WTC11 (cell line): ENCODE measurements at regions not wholly inside any gene's neighbourhood (a gene's known extent, or its start where the extent isn't known, plus 50 kb on each side); places are given as distances from the start of the nearest gene placed in this dataset.

Experiments
- ATAC-seq: fragments of 200-7000 bp; cut with Tn5 transposase; 2 replicates; pipeline ENCODE4 v1.10.0; 2021; ENCODE audit warnings: mild to moderate bottlenecking, moderate library complexity
- CTCF ChIA-PET: fragments of 300-600 bp; sonication (Branson Sonifier 250); formaldehyde crosslinking; loops from one replicate; lab custom pipeline; 2021; ENCODE audit warnings: antibody characterized with exemption; lab: Charles Lee
- POLR2A ChIA-PET: fragments of 350-600 bp; sonication (Branson Sonifier 250); formaldehyde crosslinking; loops from one replicate; lab custom pipeline; 2021; ENCODE audit warnings: antibody characterized with exemption; lab: Charles Lee
- DNase-seq: peaks from one replicate; pipeline ENCODE4 v3.0.0; 2021; ENCODE audit warnings: low spot score
- H3K27ac Mint-ChIP-seq: 2 replicates; pipeline ENCODE4 v1.8.0; 2021; ENCODE audit warnings: mixed read lengths
- H3K27me3 Mint-ChIP-seq: 2 replicates; pipeline ENCODE4 v1.8.0; 2021; ENCODE audit warnings: low read depth, mild to moderate bottlenecking, moderate library complexity, mixed read lengths
- H3K36me3 Mint-ChIP-seq: 2 replicates; pipeline ENCODE4 v1.8.0; 2021; ENCODE audit warnings: mixed read lengths
- H3K4me1 Mint-ChIP-seq: 2 replicates; pipeline ENCODE4 v1.8.0; 2022; ENCODE audit warnings: mixed read lengths
- H3K4me3 Mint-ChIP-seq: 2 replicates; pipeline ENCODE4 v1.8.0; 2021; ENCODE audit warnings: mild to moderate bottlenecking, moderate library complexity, mixed read lengths
- H3K9me3 Mint-ChIP-seq: 2 replicates; pipeline ENCODE4 v1.8.0; 2021; ENCODE audit warnings: mixed read lengths
- CREM ChIP-seq: sonication (generic); formaldehyde crosslinking; IDR thresholded peaks from 2 replicates; pipeline ENCODE4 v1.8.1; 2022; ENCODE audit warnings: mild to moderate bottlenecking, missing genetic modification reagents, moderate library complexity
- ESRRA ChIP-seq: sonication (generic); formaldehyde crosslinking; IDR thresholded peaks from 2 replicates; pipeline ENCODE4 v1.8.1; 2022; ENCODE audit warnings: mild to moderate bottlenecking, missing genetic modification reagents, borderline replicate concordance
- JAZF1 ChIP-seq: fragments of 250-450 bp; sonication (Bioruptor Pico); IDR thresholded peaks from 2 replicates; pipeline ENCODE4 v1.9.0; 2021; ENCODE audit warnings: moderate library complexity, mild to moderate bottlenecking, inconsistent platforms
- NR3C1 ChIP-seq: sonication (generic); formaldehyde crosslinking; conservative IDR thresholded peaks from 2 replicates; pipeline ENCODE4 v1.8.1; 2023; ENCODE audit warnings: low read depth, mild to moderate bottlenecking, missing genetic modification reagents
- RORB ChIP-seq: fragments of 250-450 bp; sonication (Bioruptor Pico); IDR thresholded peaks from 2 replicates; pipeline ENCODE4 v1.9.0; 2021; ENCODE audit warnings: mild to moderate bottlenecking
- SMAD3 ChIP-seq: sonication (generic); formaldehyde crosslinking; IDR thresholded peaks from 2 replicates; pipeline ENCODE4 v1.8.0; 2022; ENCODE audit warnings: missing genetic modification reagents, mild to moderate bottlenecking, borderline replicate concordance
- SP1 ChIP-seq: sonication (generic); formaldehyde crosslinking; conservative IDR thresholded peaks from 2 replicates; pipeline ENCODE4 v1.8.1; 2022; ENCODE audit warnings: missing genetic modification reagents
- ZBTB21 ChIP-seq: sonication (generic); formaldehyde crosslinking; IDR thresholded peaks from 2 replicates; pipeline ENCODE4 v1.8.1; 2023; ENCODE audit warnings: mild to moderate bottlenecking, missing genetic modification reagents, borderline replicate concordance
- ZNF138 ChIP-seq: sonication (generic); formaldehyde crosslinking; conservative IDR thresholded peaks from 2 replicates; pipeline ENCODE4 v1.8.1; 2022; ENCODE audit warnings: mild to moderate bottlenecking, moderate library complexity, missing genetic modification reagents
- ZNF263 ChIP-seq: sonication (generic); formaldehyde crosslinking; IDR thresholded peaks from 2 replicates; pipeline ENCODE4 v1.8.1; 2022; ENCODE audit warnings: low read depth, mild to moderate bottlenecking, moderate library complexity, missing genetic modification reagents
- TF ChIP-seq, protein P1 (sequence below): sonication (generic); formaldehyde crosslinking; IDR thresholded peaks from 2 replicates; pipeline ENCODE4 v1.8.1; 2023; ENCODE audit warnings: mild to moderate bottlenecking, moderate library complexity, missing genetic modification reagents
- TF ChIP-seq, protein P2 (sequence below): sonication (generic); formaldehyde crosslinking; IDR thresholded peaks from 2 replicates; pipeline ENCODE4 v1.8.1; 2023; ENCODE audit warnings: mild to moderate bottlenecking, missing genetic modification reagents, borderline replicate concordance
- TF ChIP-seq, protein P3 (sequence below): sonication (generic); formaldehyde crosslinking; IDR thresholded peaks from 2 replicates; pipeline ENCODE4 v1.8.0; 2022; ENCODE audit warnings: mild to moderate bottlenecking, missing genetic modification reagents
- TF ChIP-seq, protein P4 (sequence below): sonication (generic); formaldehyde crosslinking; conservative IDR thresholded peaks from 2 replicates; pipeline ENCODE4 v1.8.1; 2023; ENCODE audit warnings: mild to moderate bottlenecking, low read depth, missing genetic modification reagents, moderate library complexity
- TF ChIP-seq, protein P5 (sequence below): sonication (generic); formaldehyde crosslinking; conservative IDR thresholded peaks from 2 replicates; pipeline ENCODE4 v1.8.1; 2022; ENCODE audit warnings: mild to moderate bottlenecking, missing genetic modification reagents
- TF ChIP-seq, protein P6 (sequence below): fragments of 200-600 bp; IDR thresholded peaks from 2 replicates; pipeline ENCODE4 v1.8.0; 2022; ENCODE audit warnings: antibody characterized with exemption
- TF ChIP-seq, protein P7 (sequence below): sonication (generic); formaldehyde crosslinking; IDR thresholded peaks from 2 replicates; pipeline ENCODE4 v1.8.1; 2022; ENCODE audit warnings: low read depth, missing genetic modification reagents, borderline replicate concordance

DNA sequence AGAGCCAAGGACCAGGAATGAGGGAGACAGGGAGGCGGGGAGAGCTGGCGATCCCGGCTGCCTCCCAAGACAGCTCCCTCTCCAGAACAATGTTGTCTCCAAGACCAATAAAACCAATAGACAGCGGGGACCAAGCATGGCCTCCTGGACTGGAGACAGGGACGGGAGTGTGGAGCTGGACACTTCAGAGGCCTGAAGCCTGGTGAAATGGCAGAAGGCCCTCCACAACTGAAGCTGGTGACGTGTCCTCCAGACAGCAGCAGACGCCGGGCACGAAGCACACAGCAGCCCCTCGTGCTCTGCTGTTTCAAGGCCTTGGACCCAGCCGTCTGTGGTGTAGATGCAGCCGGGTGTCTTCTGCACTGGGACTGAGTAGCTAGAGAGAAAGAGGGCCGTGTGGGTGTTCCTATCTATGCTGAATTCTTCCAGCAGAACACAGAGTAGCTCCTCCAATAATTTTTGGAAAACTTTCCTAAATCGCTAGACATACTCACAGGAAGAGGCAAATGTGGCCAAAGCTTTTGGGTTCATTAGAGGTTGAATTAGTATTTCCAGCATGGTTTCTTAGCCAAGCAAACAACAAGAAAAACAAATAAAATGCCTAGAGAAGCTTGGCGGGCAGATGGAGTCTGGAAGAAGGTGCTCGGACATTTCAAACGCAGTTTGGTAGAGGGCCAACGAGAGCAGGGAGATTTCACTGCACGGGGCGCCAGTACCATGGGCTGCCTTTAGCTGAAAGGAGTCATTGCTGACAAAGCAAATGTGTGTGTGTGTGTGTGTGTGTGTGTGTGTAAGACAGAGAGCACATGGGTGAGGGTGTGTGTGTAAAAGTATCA, 570.4 kb downstream of the TCERG1L start:
- Mint-ChIP-seq H3K9me3 (peaks cover 60% of the 10 kb centered on the region), H3K4me3 (no peak overlapping the region), H3K27ac (no peak overlapping the region), H3K4me1 (peaks cover 9% of the 10 kb centered on the region), H3K36me3 (peaks cover 63% of the 10 kb centered on the region), H3K27me3 (peaks cover 3% of the 10 kb centered on the region)
- CTCF ChIA-PET: no interaction called here
- ATAC-seq (no peak), DNase-seq (no peak)
- POLR2A ChIA-PET: no interaction called here
- TF ChIP-seq ZNF138 (CRISPR knock-in tag): no peak
- TF ChIP-seq, protein P1, sequence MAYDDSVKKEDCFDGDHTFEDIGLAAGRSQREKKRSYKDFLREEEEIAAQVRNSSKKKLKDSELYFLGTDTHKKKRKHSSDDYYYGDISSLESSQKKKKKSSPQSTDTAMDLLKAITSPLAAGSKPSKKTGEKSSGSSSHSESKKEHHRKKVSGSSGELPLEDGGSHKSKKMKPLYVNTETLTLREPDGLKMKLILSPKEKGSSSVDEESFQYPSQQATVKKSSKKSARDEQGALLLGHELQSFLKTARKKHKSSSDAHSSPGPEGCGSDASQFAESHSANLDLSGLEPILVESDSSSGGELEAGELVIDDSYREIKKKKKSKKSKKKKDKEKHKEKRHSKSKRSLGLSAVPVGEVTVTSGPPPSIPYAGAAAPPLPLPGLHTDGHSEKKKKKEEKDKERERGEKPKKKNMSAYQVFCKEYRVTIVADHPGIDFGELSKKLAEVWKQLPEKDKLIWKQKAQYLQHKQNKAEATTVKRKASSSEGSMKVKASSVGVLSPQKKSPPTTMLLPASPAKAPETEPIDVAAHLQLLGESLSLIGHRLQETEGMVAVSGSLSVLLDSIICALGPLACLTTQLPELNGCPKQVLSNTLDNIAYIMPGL (CRISPR knock-in tag): no peak
- no peak for TF ChIP-seq ZBTB21 (CRISPR knock-in tag)
- no peak for TF ChIP-seq JAZF1 (CRISPR knock-in tag)
- no peak for TF ChIP-seq NR3C1 (CRISPR knock-in tag)
- TF ChIP-seq RORB: no peak
- TF ChIP-seq, protein P2, sequence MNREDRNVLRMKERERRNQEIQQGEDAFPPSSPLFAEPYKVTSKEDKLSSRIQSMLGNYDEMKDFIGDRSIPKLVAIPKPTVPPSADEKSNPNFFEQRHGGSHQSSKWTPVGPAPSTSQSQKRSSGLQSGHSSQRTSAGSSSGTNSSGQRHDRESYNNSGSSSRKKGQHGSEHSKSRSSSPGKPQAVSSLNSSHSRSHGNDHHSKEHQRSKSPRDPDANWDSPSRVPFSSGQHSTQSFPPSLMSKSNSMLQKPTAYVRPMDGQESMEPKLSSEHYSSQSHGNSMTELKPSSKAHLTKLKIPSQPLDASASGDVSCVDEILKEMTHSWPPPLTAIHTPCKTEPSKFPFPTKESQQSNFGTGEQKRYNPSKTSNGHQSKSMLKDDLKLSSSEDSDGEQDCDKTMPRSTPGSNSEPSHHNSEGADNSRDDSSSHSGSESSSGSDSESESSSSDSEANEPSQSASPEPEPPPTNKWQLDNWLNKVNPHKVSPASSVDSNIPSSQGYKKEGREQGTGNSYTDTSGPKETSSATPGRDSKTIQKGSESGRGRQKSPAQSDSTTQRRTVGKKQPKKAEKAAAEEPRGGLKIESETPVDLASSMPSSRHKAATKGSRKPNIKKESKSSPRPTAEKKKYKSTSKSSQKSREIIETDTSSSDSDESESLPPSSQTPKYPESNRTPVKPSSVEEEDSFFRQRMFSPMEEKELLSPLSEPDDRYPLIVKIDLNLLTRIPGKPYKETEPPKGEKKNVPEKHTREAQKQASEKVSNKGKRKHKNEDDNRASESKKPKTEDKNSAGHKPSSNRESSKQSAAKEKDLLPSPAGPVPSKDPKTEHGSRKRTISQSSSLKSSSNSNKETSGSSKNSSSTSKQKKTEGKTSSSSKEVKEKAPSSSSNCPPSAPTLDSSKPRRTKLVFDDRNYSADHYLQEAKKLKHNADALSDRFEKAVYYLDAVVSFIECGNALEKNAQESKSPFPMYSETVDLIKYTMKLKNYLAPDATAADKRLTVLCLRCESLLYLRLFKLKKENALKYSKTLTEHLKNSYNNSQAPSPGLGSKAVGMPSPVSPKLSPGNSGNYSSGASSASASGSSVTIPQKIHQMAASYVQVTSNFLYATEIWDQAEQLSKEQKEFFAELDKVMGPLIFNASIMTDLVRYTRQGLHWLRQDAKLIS (CRISPR knock-in tag): no peak

DNA sequence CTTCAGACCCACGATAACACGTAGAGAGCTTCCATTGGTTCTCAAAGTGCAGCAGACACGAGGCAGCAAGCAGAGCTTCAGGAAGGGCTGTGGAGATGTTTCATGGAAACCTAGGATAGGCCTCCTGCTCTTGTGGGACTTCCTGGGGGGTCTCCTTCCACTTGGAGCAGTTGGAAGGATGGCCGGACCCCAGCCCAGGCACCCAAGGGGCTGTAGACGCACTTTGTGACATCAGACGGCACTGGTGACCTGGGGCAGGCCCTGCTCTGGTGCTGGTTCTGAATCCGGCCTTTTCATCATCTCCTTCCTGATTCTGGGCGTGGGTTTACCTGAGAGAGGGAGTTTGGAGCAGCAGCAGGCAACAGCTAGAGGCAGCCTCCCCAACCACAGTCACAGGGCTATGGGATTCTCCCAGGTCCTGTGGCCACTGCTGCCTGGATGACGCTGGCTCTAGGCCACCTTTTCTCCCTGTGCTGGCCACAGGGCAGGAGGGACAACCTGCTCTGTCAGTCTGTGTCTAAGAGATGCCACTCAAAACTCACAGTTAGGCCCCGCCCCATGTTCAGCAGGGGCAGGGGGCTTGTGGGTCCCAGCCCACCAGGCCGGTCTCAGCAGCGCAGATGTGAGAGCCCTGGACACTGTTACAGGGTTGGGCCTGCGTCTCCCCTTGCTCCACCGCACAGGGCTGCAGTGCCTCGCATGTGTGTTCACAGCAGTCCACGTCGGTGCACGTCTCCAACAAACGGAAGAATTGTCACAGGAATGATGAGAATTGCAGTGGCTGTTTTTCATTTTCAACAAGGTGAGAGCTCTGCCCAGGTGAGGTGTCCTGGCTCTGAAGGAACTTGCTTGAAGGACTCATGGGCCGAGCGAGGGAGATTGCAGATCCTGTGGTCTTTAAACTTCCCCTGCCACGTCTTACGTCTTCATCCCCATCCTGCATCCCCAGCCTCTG, 569.3 kb downstream of the TCERG1L start:
- ATAC-seq: no peak
- CTCF ChIA-PET: no interaction called here
- no peak for DNase-seq
- peaks cover 9% of the 10 kb centered on the region for H3K4me1 Mint-ChIP-seq
- POLR2A ChIA-PET: no interaction called here
- H3K27me3 Mint-ChIP-seq: peaks cover 3% of the 10 kb centered on the region
- no peak overlapping the region for H3K4me3 Mint-ChIP-seq
- H3K27ac Mint-ChIP-seq: no peak overlapping the region
- H3K36me3 Mint-ChIP-seq: peaks cover 60% of the 10 kb centered on the region
- peaks cover 57% of the 10 kb centered on the region for H3K9me3 Mint-ChIP-seq
- TF ChIP-seq CREM (CRISPR knock-in tag): no peak
- TF ChIP-seq, protein P3, sequence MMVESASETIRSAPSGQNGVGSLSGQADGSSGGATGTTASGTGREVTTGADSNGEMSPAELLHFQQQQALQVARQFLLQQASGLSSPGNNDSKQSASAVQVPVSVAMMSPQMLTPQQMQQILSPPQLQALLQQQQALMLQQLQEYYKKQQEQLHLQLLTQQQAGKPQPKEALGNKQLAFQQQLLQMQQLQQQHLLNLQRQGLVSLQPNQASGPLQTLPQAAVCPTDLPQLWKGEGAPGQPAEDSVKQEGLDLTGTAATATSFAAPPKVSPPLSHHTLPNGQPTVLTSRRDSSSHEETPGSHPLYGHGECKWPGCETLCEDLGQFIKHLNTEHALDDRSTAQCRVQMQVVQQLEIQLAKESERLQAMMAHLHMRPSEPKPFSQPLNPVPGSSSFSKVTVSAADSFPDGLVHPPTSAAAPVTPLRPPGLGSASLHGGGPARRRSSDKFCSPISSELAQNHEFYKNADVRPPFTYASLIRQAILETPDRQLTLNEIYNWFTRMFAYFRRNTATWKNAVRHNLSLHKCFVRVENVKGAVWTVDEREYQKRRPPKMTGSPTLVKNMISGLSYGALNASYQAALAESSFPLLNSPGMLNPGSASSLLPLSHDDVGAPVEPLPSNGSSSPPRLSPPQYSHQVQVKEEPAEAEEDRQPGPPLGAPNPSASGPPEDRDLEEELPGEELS: no peak
- no peak for TF ChIP-seq SMAD3 (CRISPR knock-in tag)
- TF ChIP-seq, protein P4, sequence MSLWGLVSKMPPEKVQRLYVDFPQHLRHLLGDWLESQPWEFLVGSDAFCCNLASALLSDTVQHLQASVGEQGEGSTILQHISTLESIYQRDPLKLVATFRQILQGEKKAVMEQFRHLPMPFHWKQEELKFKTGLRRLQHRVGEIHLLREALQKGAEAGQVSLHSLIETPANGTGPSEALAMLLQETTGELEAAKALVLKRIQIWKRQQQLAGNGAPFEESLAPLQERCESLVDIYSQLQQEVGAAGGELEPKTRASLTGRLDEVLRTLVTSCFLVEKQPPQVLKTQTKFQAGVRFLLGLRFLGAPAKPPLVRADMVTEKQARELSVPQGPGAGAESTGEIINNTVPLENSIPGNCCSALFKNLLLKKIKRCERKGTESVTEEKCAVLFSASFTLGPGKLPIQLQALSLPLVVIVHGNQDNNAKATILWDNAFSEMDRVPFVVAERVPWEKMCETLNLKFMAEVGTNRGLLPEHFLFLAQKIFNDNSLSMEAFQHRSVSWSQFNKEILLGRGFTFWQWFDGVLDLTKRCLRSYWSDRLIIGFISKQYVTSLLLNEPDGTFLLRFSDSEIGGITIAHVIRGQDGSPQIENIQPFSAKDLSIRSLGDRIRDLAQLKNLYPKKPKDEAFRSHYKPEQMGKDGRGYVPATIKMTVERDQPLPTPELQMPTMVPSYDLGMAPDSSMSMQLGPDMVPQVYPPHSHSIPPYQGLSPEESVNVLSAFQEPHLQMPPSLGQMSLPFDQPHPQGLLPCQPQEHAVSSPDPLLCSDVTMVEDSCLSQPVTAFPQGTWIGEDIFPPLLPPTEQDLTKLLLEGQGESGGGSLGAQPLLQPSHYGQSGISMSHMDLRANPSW (CRISPR knock-in tag): no peak
- TF ChIP-seq, protein P5, sequence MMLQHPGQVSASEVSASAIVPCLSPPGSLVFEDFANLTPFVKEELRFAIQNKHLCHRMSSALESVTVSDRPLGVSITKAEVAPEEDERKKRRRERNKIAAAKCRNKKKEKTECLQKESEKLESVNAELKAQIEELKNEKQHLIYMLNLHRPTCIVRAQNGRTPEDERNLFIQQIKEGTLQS (CRISPR knock-in tag): no peak
- TF ChIP-seq, protein P6, sequence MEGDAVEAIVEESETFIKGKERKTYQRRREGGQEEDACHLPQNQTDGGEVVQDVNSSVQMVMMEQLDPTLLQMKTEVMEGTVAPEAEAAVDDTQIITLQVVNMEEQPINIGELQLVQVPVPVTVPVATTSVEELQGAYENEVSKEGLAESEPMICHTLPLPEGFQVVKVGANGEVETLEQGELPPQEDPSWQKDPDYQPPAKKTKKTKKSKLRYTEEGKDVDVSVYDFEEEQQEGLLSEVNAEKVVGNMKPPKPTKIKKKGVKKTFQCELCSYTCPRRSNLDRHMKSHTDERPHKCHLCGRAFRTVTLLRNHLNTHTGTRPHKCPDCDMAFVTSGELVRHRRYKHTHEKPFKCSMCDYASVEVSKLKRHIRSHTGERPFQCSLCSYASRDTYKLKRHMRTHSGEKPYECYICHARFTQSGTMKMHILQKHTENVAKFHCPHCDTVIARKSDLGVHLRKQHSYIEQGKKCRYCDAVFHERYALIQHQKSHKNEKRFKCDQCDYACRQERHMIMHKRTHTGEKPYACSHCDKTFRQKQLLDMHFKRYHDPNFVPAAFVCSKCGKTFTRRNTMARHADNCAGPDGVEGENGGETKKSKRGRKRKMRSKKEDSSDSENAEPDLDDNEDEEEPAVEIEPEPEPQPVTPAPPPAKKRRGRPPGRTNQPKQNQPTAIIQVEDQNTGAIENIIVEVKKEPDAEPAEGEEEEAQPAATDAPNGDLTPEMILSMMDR: no peak
- TF ChIP-seq, protein P7, sequence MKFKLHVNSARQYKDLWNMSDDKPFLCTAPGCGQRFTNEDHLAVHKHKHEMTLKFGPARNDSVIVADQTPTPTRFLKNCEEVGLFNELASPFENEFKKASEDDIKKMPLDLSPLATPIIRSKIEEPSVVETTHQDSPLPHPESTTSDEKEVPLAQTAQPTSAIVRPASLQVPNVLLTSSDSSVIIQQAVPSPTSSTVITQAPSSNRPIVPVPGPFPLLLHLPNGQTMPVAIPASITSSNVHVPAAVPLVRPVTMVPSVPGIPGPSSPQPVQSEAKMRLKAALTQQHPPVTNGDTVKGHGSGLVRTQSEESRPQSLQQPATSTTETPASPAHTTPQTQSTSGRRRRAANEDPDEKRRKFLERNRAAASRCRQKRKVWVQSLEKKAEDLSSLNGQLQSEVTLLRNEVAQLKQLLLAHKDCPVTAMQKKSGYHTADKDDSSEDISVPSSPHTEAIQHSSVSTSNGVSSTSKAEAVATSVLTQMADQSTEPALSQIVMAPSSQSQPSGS: no peak
- TF ChIP-seq ZNF263: no peak
- no peak for TF ChIP-seq SP1 (CRISPR knock-in tag)
- no peak for TF ChIP-seq ESRRA (CRISPR knock-in tag)
